Lower leg skin (tissue), 3 donors: ENCODE measurements at regions not wholly inside any gene's neighbourhood (a gene's known extent, or its start where the extent isn't known, plus 50 kb on each side); places are given as distances from the start of the nearest gene placed in this dataset.

Experiments
- POLR2A ChIP-seq, 2 donors: fragments of 450-650 bp; IDR thresholded peaks; one replicate each; pipeline ENCODE4 v1.6.1; 2016 to 2017; ENCODE audit warnings: antibody characterized with exemption in 2 of 2, mild to moderate bottlenecking in 1 of 2, moderate library complexity in 1 of 2
- TF ChIP-seq, protein P1 (sequence below), 3 donors: fragments of 450-650 bp; IDR thresholded peaks; one replicate each; pipeline ENCODE4 v1.5.1; 2016; ENCODE audit warnings: antibody characterized with exemption in 3 of 3, mild to moderate bottlenecking in 3 of 3, moderate library complexity in 2 of 3

DNA sequence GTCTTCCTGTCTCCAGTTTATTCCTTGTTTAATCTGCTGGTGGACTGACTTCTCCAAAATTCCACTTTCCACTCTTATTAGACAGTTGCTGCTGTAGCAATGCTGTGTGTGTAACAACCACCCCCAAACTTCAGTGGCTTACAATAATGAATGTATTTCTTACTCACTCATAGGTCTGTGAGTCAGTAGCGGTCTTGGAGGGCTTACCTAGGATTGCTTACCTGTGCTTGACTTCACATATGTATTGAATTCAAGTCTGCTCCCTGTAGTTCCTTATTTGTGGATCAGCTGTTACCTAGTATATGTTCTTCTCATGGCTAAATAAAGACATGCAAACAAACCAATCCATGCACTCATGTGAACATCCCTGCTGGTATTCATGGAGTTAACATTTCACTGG lies 224.6 kb downstream of the MAP2K6 start:
- TF ChIP-seq, protein P1, sequence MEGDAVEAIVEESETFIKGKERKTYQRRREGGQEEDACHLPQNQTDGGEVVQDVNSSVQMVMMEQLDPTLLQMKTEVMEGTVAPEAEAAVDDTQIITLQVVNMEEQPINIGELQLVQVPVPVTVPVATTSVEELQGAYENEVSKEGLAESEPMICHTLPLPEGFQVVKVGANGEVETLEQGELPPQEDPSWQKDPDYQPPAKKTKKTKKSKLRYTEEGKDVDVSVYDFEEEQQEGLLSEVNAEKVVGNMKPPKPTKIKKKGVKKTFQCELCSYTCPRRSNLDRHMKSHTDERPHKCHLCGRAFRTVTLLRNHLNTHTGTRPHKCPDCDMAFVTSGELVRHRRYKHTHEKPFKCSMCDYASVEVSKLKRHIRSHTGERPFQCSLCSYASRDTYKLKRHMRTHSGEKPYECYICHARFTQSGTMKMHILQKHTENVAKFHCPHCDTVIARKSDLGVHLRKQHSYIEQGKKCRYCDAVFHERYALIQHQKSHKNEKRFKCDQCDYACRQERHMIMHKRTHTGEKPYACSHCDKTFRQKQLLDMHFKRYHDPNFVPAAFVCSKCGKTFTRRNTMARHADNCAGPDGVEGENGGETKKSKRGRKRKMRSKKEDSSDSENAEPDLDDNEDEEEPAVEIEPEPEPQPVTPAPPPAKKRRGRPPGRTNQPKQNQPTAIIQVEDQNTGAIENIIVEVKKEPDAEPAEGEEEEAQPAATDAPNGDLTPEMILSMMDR (IDR thresholded peaks at IDR 0.05) = no peak
- no peak for TF ChIP-seq POLR2A (IDR thresholded peaks at IDR 0.05)
